ENCODE measurements at regions not wholly inside any gene's neighbourhood (a gene's known extent, or its start where the extent isn't known, plus 50 kb on each side); places are given as distances from the start of the nearest gene placed in this dataset.

- Mint-ChIP-seq H3K4me1 (no peaks in the 10 kb centered on the region), H3K36me3 (no peaks in the 10 kb centered on the region), H3K27me3 (ENCODE audit: low read depth) (no peaks in the 10 kb centered on the region), H3K4me3 (no peak overlapping the region), H3K9me3 (peaks cover 28% of the 10 kb centered on the region), H3K27ac (no peak overlapping the region)
- no peak for DNase-seq (ENCODE audit: low spot score in 2 of 2, unreplicated experiment in 2 of 2)
- no peak for TF ChIP-seq CTCF (IDR thresholded peaks at IDR 0.05; ENCODE audit: unreplicated experiment)
These were observed 1011.3 kb downstream of the AACS start for GRCh38 chr12:126076515-126076914.

- Mint-ChIP-seq H3K27me3 (ENCODE audit: low read depth) (no peaks in the 10 kb centered on the region), H3K36me3 (no peaks in the 10 kb centered on the region), H3K4me1 (no peaks in the 10 kb centered on the region), H3K27ac (no peak overlapping the region), H3K4me3 (no peak overlapping the region), H3K9me3 (peaks cover 5% of the 10 kb centered on the region)
- DNase-seq (ENCODE audit: low spot score in 2 of 2, unreplicated experiment in 2 of 2) = no peak
- TF ChIP-seq CTCF (IDR thresholded peaks at IDR 0.05; ENCODE audit: unreplicated experiment) = no peak
These were observed 1018.7 kb downstream of the AACS start for GRCh38 chr12:126083926-126084325.

GRCh38 chr12:126084480-126084879 is 1019.2 kb downstream of the AACS start:
- Mint-ChIP-seq H3K9me3 (peaks cover 10% of the 10 kb centered on the region), H3K4me3 (no peak overlapping the region), H3K27ac (no peak overlapping the region), H3K4me1 (no peaks in the 10 kb centered on the region), H3K36me3 (no peaks in the 10 kb centered on the region), H3K27me3 (ENCODE audit: low read depth) (no peaks in the 10 kb centered on the region)
- TF ChIP-seq CTCF (IDR thresholded peaks at IDR 0.05; ENCODE audit: unreplicated experiment) = no peak
- DNase-seq (ENCODE audit: low spot score in 2 of 2, unreplicated experiment in 2 of 2) = no peak

- H3K36me3 Mint-ChIP-seq = no peaks in the 10 kb centered on the region
- no peak for DNase-seq (ENCODE audit: low spot score in 2 of 2, unreplicated experiment in 2 of 2)
- H3K4me3 Mint-ChIP-seq = no peak overlapping the region
- TF ChIP-seq CTCF (IDR thresholded peaks at IDR 0.05; ENCODE audit: unreplicated experiment) = no peak
- H3K4me1 Mint-ChIP-seq = no peaks in the 10 kb centered on the region
- H3K9me3 Mint-ChIP-seq = peaks cover 6% of the 10 kb centered on the region
- H3K27ac Mint-ChIP-seq = no peak overlapping the region
- H3K27me3 Mint-ChIP-seq (ENCODE audit: low read depth) = no peaks in the 10 kb centered on the region
These were observed 1021.0 kb downstream of the AACS start for GRCh38 chr12:126086242-126086641.

- no peak for DNase-seq (ENCODE audit: low spot score in 2 of 2, unreplicated experiment in 2 of 2)
- no peaks in the 10 kb centered on the region for H3K4me1 Mint-ChIP-seq
- no peaks in the 10 kb centered on the region for H3K27me3 Mint-ChIP-seq (ENCODE audit: low read depth)
- H3K36me3 Mint-ChIP-seq = no peaks in the 10 kb centered on the region
- peaks cover 15% of the 10 kb centered on the region for H3K9me3 Mint-ChIP-seq
- H3K27ac Mint-ChIP-seq = no peak overlapping the region
- no peak overlapping the region for H3K4me3 Mint-ChIP-seq
- TF ChIP-seq CTCF (IDR thresholded peaks at IDR 0.05; ENCODE audit: unreplicated experiment) = no peak
These were observed 1022.5 kb downstream of the AACS start for GRCh38 chr12:126087692-126088091.

GRCh38 chr12:126093908-126094307 is 1028.7 kb downstream of the AACS start:
- Mint-ChIP-seq H3K4me1 (no peaks in the 10 kb centered on the region), H3K27ac (no peak overlapping the region), H3K4me3 (no peak overlapping the region), H3K36me3 (no peaks in the 10 kb centered on the region), H3K9me3 (peaks cover 25% of the 10 kb centered on the region), H3K27me3 (ENCODE audit: low read depth) (no peaks in the 10 kb centered on the region)
- TF ChIP-seq CTCF (IDR thresholded peaks at IDR 0.05; ENCODE audit: unreplicated experiment) = no peak
- DNase-seq (ENCODE audit: low spot score in 2 of 2, unreplicated experiment in 2 of 2) = no peak

Measured in mesothelial cell of epicardium (in vitro differentiated cells).